Left kidney (tissue), 1 donor: ENCODE measurements at regions not wholly inside any gene's neighbourhood (a gene's known extent, or its start where the extent isn't known, plus 50 kb on each side); places are given as distances from the start of the nearest gene placed in this dataset.
"Not testable (repeated sequence)": the region's sequence is repeated elsewhere in the genome, so short reads cannot be mapped to it uniquely, and the experiment has no call there.

Experiments used
- DNase-seq: peaks from one replicate; pipeline ENCODE4 v3.0.0-alpha.2; 2013

GRCh38 chr14:61160798-61161197 lies 120.3 kb downstream of the TMEM30B start:
- DNase-seq: no peak

DNA sequence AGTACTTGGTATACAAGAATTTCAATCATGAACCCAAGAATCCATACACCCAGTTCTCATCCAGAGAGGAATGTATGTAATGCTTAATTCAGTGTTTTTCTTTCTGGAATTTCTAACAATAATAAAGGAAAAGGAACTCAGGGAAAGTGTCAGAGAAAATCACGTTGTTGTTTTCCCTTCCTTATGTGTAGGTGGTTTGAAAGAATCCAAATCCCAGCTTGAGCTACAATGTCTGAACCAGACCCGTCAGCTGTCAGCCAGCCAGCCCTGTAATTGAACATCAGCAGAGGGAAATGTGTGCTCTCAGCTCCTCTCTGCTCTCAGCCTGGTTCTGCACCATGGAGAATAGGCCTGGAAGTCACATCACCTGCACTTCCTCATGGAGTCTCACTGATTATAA lies 126.5 kb downstream of the TMEM30B start:
- DNase-seq: no peak

- DNase-seq: no peak
These were observed 127.1 kb downstream of the TMEM30B start for GRCh38 chr14:61153914-61154545.

GRCh38 chr14:61153431-61153830 lies 127.7 kb downstream of the TMEM30B start:
- DNase-seq: peak; percentile 34

DNA sequence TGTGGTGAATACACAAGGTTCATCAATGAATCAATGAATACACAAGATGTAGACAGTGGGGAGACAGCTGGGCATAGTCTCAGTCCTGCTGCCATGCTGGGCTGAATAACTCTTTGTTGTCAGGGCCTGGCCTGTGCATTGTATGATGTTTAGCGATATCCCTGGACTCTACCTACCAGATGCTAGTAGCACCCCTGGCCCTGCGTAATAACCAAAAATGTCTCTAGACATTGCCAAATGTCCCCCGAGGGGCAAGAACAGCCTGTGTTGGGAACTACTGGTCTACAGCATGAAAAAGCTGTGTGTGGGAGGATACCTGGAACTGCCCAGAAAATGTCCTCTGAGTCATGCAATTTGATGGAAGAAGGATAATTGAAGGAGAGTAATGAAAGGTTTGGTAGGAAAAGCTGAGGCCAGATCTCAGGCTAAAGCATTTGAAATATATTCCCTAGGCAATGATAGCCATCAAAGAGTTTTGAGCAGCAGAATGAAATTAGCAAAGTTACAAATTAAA lies 128.2 kb downstream of the TMEM30B start:
- DNase-seq: no peak

GRCh38 chr14:61151251-61151650 lies 129.9 kb downstream of the TMEM30B start:
- DNase-seq: no peak

GRCh38 chr14:61150851-61151250 lies 130.3 kb downstream of the TMEM30B start:
- no peak for DNase-seq

DNA sequence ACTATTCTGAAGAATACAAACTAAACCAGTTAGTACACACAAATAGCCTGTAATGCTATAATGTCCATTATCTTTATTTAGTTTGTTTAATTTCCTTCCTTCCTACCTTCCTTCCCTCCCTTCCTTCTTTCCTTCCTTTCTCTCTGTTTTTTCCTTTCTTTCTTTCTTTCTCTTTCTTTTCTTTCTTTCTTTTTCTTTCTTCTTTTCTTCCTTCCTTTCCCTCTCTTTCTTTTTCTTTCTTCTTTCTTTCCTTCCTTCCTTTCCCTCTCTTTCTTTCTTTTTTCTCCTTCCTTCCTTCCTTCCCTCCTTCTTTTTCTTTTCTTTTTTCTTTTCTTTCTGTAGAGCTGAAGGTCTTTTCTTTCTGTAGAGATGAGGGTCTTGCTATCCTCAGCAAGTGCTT lies 131.2 kb downstream of the TMEM30B start:
- no peak for DNase-seq

DNA sequence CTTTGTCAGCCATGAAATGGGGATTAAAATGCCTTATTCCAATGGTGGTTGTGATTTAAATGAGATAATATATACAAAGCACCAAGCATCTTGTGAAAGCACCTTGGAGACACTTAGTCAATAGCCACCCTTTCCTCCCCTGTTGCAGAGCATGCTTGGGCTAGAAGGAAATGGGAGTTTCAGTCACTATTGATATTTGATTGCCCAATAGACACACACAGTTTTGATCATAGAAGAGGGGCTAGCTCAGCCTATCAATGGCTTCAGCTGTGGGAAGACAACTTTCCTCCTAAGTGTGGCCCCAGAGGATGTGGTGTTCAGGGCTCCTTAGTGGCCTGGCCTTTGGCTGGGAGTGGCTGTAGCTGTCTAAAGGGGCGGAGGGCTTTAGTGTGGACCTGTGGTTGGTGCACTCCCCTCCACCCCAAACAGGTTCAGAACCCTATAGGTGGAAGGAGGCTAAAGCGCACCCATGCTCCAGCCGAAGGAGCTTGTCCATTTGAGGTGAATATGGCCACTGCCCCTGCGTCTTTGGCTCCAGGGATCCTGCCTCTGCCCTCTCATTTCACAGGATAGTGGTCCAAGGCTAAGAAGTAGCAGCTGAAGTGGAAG lies 132.3 kb downstream of the TMEM30B start:
- no peak for DNase-seq

- no peak for DNase-seq
These were observed 133.1 kb downstream of the TMEM30B start for GRCh38 chr14:61147831-61148549.

- no peak for DNase-seq
These were observed 133.7 kb downstream of the TMEM30B start for GRCh38 chr14:61147381-61147821.

DNA sequence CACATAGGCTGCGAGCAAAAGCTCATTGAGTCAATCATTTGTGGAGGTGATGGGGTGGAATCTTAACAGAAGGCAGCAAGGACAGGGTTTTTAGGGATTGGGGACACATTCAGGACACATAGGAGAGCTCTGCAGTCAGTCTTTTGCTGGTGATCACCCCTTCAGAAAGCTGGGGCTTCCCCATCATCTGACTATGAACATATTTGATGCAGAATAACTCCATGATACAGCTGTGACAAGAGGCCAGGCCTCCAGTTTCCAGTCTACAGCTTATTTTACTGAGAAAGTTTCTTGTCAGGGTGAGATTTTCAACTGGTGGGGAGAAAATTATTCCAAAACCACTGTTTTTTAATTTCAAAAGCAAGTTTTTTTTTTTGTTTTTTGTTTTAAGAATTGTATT lies 134.2 kb downstream of the TMEM30B start:
- DNase-seq: no peak

DNA sequence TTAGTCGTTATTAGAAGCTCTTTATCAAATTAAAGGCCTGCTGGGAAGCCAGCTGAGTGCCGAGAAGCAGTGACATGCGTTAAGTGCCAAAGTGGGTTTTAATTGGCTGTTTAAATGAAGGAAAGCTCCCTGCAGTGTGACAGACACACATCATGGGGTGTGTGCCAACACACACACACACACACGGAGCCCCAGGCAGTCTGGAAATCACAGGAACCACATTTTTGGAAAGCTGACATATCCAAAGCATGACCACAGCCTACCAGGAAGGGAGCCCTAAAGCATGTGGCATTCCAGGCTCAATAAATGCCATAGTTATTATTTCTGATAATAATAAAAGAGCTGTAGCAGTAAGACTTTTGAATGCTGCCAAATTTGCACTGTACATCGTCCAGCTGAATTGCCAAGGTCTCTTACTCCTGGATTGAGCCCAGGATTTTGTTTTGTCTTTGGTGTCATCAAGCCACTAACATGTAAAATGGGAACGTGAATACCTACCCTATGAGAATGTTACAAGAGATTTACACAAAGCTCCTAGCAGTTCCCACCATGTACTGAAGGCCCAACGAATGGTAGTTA lies 135.1 kb downstream of the TMEM30B start:
- DNase-seq: no peak

DNA sequence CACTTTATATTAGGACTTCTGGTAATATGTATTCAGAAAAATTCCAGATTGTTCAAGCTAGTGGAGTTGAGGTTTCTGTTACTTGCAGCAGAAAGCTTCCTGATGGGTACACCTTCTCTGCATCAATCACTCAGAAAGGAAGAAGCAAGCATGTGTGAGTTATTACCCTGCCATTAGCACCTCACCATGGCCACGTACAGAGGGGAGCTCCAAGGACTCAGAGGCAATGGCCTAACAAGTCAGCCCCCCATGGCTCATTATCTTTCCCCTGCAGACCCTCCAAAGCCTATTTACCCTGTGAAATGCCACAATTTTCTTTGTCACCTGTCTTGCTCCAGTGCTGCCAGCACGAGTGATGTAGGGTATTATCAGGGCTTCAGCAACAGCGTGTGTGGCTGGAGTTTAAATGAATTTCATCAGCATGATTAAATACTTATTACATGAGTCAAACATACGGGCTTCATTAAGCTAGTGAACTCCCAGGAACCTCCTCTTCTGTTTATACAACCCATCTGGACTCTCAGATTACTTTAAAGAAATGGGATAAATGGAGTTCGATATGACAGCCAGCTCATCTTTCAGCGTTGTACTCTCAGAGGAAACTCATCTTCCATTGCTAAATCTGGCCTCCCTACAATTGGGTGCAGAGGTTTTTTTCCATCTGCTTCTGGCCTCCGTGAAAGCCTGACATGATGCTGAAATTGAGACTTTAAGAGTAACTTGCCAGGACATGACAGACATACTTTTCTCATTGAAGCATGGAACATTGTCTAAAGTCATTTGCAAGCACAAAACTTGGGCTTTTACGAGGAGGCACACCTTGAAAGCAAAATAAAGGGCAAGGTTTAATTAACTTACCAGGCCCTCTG lies 135.9 kb downstream of the TMEM30B start:
- DNase-seq: peak; percentile 34

- not testable (repeated sequence) for DNase-seq
These were observed 136.8 kb downstream of the TMEM30B start for GRCh38 chr14:61144117-61145033.

DNA sequence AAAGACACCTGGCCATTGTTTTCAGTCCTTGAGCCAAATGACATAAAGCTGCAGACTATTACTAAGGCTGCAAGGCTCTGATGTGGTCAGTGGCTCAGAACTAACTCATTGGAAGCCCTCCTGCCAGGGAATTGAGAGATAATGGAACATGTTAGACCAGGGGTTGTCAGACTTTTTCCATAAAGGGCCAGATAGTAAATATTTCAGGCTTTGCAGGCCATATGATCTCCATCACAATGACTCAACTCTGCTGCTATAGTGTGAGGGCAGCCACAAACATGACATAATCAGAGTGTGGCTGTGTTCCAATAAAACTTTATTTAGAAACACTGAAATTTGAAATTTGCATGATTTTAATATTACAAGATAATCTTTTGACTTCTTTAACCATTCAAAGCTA lies 140.3 kb downstream of the TMEM30B start:
- no peak for DNase-seq

GRCh38 chr14:61140271-61140670 lies 140.9 kb downstream of the TMEM30B start:
- DNase-seq: no peak

- DNase-seq: no peak
These were observed 142.0 kb downstream of the TMEM30B start for GRCh38 chr14:61139006-61139599.

DNA sequence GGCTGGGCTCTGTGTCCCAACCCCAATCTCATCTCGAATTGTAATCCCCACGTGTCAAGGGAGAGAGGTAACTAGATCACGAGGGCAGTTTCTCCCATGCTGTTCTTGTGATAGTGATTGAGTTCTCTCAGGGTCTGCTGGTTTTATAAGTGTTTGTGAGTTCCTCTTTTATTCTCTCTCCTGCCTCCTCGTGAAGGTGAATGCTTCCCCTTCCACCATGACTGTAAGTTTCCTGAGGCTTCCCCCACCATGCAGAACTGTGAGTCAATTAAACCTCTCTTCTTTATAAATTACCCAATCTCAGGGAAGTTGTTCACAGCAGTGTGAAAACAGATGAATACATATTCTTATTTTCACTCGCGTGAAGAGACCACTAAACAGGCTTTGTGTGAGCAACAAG lies 148.2 kb downstream of the TMEM30B start:
- DNase-seq: no peak

DNA sequence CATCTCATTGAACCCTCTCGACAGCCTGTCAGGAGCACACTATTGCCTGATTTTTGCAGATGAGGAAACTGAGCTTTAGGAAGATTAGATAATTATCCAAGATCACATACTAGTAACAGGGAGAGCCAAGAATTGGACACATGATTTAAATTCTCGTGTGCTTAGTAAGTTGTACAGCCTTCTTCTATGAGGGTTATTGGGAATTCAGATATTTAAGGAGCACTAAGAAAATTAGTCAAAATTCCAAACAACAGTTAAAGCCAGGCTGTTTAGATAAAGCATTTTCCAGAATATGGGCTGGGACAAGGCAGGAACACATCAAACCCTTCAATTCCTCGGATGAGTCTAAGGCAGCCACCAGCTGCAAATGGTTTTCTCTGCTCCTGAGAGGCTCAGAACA lies 148.8 kb downstream of the TMEM30B start:
- no peak for DNase-seq
